Lower leg skin (tissue), 3 donors: ENCODE measurements at regions not wholly inside any gene's neighbourhood (a gene's known extent, or its start where the extent isn't known, plus 50 kb on each side); places are given as distances from the start of the nearest gene placed in this dataset.

Experiments used
- POLR2A ChIP-seq, 2 donors: fragments of 450-650 bp; IDR thresholded peaks; one replicate each; pipeline ENCODE4 v1.6.1; 2016 to 2017; ENCODE audit warnings: antibody characterized with exemption in 2 of 2, mild to moderate bottlenecking in 1 of 2, moderate library complexity in 1 of 2
- TF ChIP-seq, protein P1 (sequence below), 3 donors: fragments of 450-650 bp; IDR thresholded peaks; one replicate each; pipeline ENCODE4 v1.5.1; 2016; ENCODE audit warnings: antibody characterized with exemption in 3 of 3, mild to moderate bottlenecking in 3 of 3, moderate library complexity in 2 of 3

DNA sequence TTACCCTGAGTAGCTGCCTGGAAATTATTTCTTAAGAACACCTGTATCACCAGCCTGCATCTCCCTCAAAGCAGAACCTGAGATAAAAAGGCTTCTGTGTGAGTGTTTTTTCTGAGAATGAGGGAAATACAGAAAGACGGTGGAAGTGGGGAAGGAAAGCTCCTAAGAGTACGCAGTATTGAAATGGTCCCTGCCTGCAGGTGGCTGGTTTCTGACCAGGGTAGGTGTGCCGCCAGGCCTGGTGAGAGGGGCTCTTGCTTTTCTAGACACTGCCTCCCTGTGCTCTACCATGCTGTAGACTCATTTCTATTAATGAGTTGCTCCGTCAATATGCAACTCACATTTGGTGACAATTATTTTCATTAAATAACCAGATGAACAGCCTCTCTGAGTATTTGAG lies 201.7 kb downstream of the MAP2K4 start:
- TF ChIP-seq POLR2A (IDR thresholded peaks at IDR 0.05): no peak
- TF ChIP-seq, protein P1, sequence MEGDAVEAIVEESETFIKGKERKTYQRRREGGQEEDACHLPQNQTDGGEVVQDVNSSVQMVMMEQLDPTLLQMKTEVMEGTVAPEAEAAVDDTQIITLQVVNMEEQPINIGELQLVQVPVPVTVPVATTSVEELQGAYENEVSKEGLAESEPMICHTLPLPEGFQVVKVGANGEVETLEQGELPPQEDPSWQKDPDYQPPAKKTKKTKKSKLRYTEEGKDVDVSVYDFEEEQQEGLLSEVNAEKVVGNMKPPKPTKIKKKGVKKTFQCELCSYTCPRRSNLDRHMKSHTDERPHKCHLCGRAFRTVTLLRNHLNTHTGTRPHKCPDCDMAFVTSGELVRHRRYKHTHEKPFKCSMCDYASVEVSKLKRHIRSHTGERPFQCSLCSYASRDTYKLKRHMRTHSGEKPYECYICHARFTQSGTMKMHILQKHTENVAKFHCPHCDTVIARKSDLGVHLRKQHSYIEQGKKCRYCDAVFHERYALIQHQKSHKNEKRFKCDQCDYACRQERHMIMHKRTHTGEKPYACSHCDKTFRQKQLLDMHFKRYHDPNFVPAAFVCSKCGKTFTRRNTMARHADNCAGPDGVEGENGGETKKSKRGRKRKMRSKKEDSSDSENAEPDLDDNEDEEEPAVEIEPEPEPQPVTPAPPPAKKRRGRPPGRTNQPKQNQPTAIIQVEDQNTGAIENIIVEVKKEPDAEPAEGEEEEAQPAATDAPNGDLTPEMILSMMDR (IDR thresholded peaks at IDR 0.05): no peak
